ENCODE measurements at regions not wholly inside any gene's neighbourhood (a gene's known extent, or its start where the extent isn't known, plus 50 kb on each side); places are given as distances from the start of the nearest gene placed in this dataset.

- peak; percentile 89 for ATAC-seq
- TF ChIP-seq PATZ1 (CRISPR knock-in tag; IDR thresholded peaks at IDR 0.05; ENCODE audit: borderline replicate concordance): no peak
- peak; percentile 79; the same call in 1 of the 2 replicates for TF ChIP-seq ZC3H10 (CRISPR knock-in tag; IDR thresholded peaks at IDR 0.05)
- TF ChIP-seq TOX (CRISPR knock-in tag; IDR thresholded peaks at IDR 0.05; ENCODE audit: borderline replicate concordance): no peak; the same call in 1 of the 2 replicates
These were observed 660.6 kb upstream of the B3GALT2 start for GRCh38 chr1:193846876-193847604.

- TF ChIP-seq ZC3H10 (CRISPR knock-in tag; IDR thresholded peaks at IDR 0.05): no peak
- no peak for TF ChIP-seq SNAI2 (CRISPR knock-in tag; IDR thresholded peaks at IDR 0.05)
- TF ChIP-seq ESRRG (CRISPR knock-in tag; IDR thresholded peaks at IDR 0.05): no peak
- no peak for TF ChIP-seq TSHZ2 (CRISPR knock-in tag; IDR thresholded peaks at IDR 0.05)
- no peak for TF ChIP-seq RARB (CRISPR knock-in tag; IDR thresholded peaks at IDR 0.05)
- no peak for TF ChIP-seq OSR1 (CRISPR knock-in tag; IDR thresholded peaks at IDR 0.05)
- no peak for TF ChIP-seq CREB5 (CRISPR knock-in tag; IDR thresholded peaks at IDR 0.05; ENCODE audit: low read depth)
- TF ChIP-seq PATZ1 (CRISPR knock-in tag; IDR thresholded peaks at IDR 0.05; ENCODE audit: borderline replicate concordance): no peak
- no peak for TF ChIP-seq ZNF70 (CRISPR knock-in tag; IDR thresholded peaks at IDR 0.05)
- no peak for TF ChIP-seq BACH2 (CRISPR knock-in tag; IDR thresholded peaks at IDR 0.05; ENCODE audit: borderline replicate concordance)
- TF ChIP-seq ARNTL (CRISPR knock-in tag; IDR thresholded peaks at IDR 0.05; ENCODE audit: borderline replicate concordance, low read depth): no peak
- no peak for TF ChIP-seq TOX (CRISPR knock-in tag; IDR thresholded peaks at IDR 0.05; ENCODE audit: borderline replicate concordance)
- ATAC-seq: peak; percentile 24; the same call in 1 of the 3 replicates
These were observed 660.0 kb upstream of the B3GALT2 start for GRCh38 chr1:193846411-193846810.

GRCh38 chr1:193841857-193842256 lies 655.4 kb upstream of the B3GALT2 start:
- no peak for TF ChIP-seq BACH2 (CRISPR knock-in tag; IDR thresholded peaks at IDR 0.05; ENCODE audit: borderline replicate concordance)
- TF ChIP-seq TOX (CRISPR knock-in tag; IDR thresholded peaks at IDR 0.05; ENCODE audit: borderline replicate concordance): no peak
- TF ChIP-seq ZC3H10 (CRISPR knock-in tag; IDR thresholded peaks at IDR 0.05): no peak
- TF ChIP-seq PATZ1 (CRISPR knock-in tag; IDR thresholded peaks at IDR 0.05; ENCODE audit: borderline replicate concordance): no peak
- no peak for TF ChIP-seq ARNTL (CRISPR knock-in tag; IDR thresholded peaks at IDR 0.05; ENCODE audit: borderline replicate concordance, low read depth)
- TF ChIP-seq GLIS3 (CRISPR knock-in tag; IDR thresholded peaks at IDR 0.05): no peak
- no peak for TF ChIP-seq RARB (CRISPR knock-in tag; IDR thresholded peaks at IDR 0.05)
- no peak for TF ChIP-seq CREB5 (CRISPR knock-in tag; IDR thresholded peaks at IDR 0.05; ENCODE audit: low read depth)
- no peak for TF ChIP-seq CSDC2 (CRISPR knock-in tag; IDR thresholded peaks at IDR 0.05)
- no peak for TF ChIP-seq TCF4 (CRISPR knock-in tag; IDR thresholded peaks at IDR 0.05; ENCODE audit: borderline replicate concordance)
- no peak for TF ChIP-seq ESRRG (CRISPR knock-in tag; IDR thresholded peaks at IDR 0.05)
- no peak for TF ChIP-seq PPARA (CRISPR knock-in tag; IDR thresholded peaks at IDR 0.05; ENCODE audit: borderline replicate concordance)
- no peak for TF ChIP-seq CSRNP3 (CRISPR knock-in tag; IDR thresholded peaks at IDR 0.05)
- no peak for TF ChIP-seq POU6F1 (CRISPR knock-in tag; IDR thresholded peaks at IDR 0.05; ENCODE audit: borderline replicate concordance, low read depth)
- no peak for TF ChIP-seq ZFP30 (CRISPR knock-in tag; IDR thresholded peaks at IDR 0.05)
- TF ChIP-seq ISL1 (CRISPR knock-in tag; IDR thresholded peaks at IDR 0.05): no peak
- no peak for TF ChIP-seq SNAI2 (CRISPR knock-in tag; IDR thresholded peaks at IDR 0.05)
- no peak for TF ChIP-seq ZFP3 (CRISPR knock-in tag; IDR thresholded peaks at IDR 0.05)
- no peak for TF ChIP-seq OSR1 (CRISPR knock-in tag; IDR thresholded peaks at IDR 0.05)
- ATAC-seq: no peak
